ENCODE measurements at regions not wholly inside any gene's neighbourhood (a gene's known extent, or its start where the extent isn't known, plus 50 kb on each side); places are given as distances from the start of the nearest gene placed in this dataset.

DNA sequence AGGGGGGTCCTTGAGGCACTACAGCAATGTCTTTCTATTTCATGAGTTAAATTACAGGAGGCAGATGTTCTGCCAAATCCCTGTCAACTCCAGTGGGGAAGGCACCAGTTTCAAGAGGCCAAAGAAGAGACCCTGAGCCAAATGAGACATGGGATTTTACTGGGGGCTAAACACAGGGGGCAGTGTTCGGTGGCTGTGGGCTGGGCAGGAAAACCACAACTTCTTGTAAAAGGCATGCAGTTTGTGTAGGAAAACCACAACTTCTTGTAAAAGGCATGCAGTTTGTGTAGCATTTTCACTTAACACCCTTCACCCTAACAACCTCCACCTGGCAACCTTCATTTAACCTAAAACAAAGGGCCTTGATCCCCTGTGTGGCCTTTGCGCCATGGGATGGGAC is 61.0 kb downstream of the POLR2M start:
- Histone ChIP-seq H3K36me3 (replicated peaks; ENCODE audit: control insufficient read depth, insufficient read depth, low read length) (no peaks in the 10 kb centered on the region), H3K27me3 (ENCODE audit: control insufficient read depth, insufficient read depth, low read length) (no peaks in the 10 kb centered on the region), H3K4me3 (ENCODE audit: insufficient read depth, low read depth, low read length) (no peak overlapping the region)
- DNase-seq: no peak

- Histone ChIP-seq H3K27me3 (ENCODE audit: control insufficient read depth, insufficient read depth, low read length) (no peaks in the 10 kb centered on the region), H3K4me3 (ENCODE audit: insufficient read depth, low read depth, low read length) (no peak overlapping the region), H3K36me3 (replicated peaks; ENCODE audit: control insufficient read depth, insufficient read depth, low read length) (no peaks in the 10 kb centered on the region)
- DNase-seq: no peak
Measured at GRCh38 chr15:57769266-57769665, 62.8 kb downstream of the POLR2M start.

- no peaks in the 10 kb centered on the region for H3K27me3 ChIP-seq (ENCODE audit: control insufficient read depth, insufficient read depth, low read length)
- DNase-seq: no peak
- H3K4me3 ChIP-seq (ENCODE audit: insufficient read depth, low read depth, low read length): no peak overlapping the region
- H3K36me3 ChIP-seq (replicated peaks; ENCODE audit: control insufficient read depth, insufficient read depth, low read length): no peaks in the 10 kb centered on the region
Measured at GRCh38 chr15:57770495-57770894, 64.0 kb downstream of the POLR2M start.

- Histone ChIP-seq H3K36me3 (replicated peaks; ENCODE audit: control insufficient read depth, insufficient read depth, low read length) (no peaks in the 10 kb centered on the region), H3K27me3 (ENCODE audit: control insufficient read depth, insufficient read depth, low read length) (no peaks in the 10 kb centered on the region), H3K4me3 (ENCODE audit: insufficient read depth, low read depth, low read length) (no peak overlapping the region)
- peak; percentile 78 for DNase-seq
Measured at GRCh38 chr15:57772223-57772957, 65.9 kb downstream of the POLR2M start.

DNA sequence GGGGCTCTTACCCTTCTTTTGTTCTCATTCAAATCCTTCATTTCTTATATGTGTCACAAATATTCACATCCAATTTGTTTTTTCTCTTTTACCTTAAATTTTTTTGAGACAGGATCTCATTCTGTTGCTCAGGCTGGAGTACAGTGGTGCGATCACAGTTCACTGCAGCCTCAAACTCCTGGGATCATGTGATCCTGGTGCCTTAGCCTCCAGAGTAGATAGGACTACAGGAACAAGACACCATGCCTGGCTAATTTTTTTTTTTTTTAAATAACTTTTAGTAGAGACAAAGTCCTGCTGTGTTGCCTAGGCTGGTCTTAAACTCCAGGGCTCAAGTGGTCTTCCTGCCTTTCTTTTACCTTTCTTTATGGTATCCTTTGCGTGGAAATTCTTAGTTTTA is 66.5 kb downstream of the POLR2M start:
- DNase-seq: no peak
- Histone ChIP-seq H3K4me3 (ENCODE audit: insufficient read depth, low read depth, low read length) (no peak overlapping the region), H3K27me3 (ENCODE audit: control insufficient read depth, insufficient read depth, low read length) (no peaks in the 10 kb centered on the region), H3K36me3 (replicated peaks; ENCODE audit: control insufficient read depth, insufficient read depth, low read length) (no peaks in the 10 kb centered on the region)

- no peak for DNase-seq
- no peaks in the 10 kb centered on the region for H3K36me3 ChIP-seq (replicated peaks; ENCODE audit: control insufficient read depth, insufficient read depth, low read length)
Measured at GRCh38 chr15:57777003-57777402, 70.5 kb downstream of the POLR2M start.

DNA sequence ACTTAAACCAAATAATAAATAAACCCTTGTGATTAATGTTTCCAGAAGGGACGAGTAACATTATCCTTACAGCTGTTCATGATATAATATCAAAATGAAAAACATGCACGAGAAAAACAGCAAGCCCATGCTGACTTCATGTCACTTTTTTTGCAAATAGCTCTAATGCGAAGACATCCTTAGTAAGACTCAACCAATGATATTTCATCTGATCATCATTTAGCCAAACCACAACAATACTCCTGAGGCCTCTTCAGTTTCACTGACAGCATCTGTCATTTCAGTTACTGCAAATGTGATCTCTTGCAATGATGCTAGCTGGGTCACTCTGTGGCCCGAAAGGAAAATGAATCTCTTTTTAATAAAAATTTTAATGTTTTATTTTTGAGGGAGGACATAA is 74.0 kb downstream of the POLR2M start:
- no peaks in the 10 kb centered on the region for H3K27me3 ChIP-seq (ENCODE audit: control insufficient read depth, insufficient read depth, low read length)
- no peak for DNase-seq
- H3K36me3 ChIP-seq (replicated peaks; ENCODE audit: control insufficient read depth, insufficient read depth, low read length): no peaks in the 10 kb centered on the region
- no peak overlapping the region for H3K4me3 ChIP-seq (ENCODE audit: insufficient read depth, low read depth, low read length)

More at GRCh38 chr15:57777003-57777402, 70.5 kb downstream of the POLR2M start:
- Histone ChIP-seq H3K4me3 (ENCODE audit: insufficient read depth, low read depth, low read length) (no peak overlapping the region), H3K27me3 (ENCODE audit: control insufficient read depth, insufficient read depth, low read length) (no peaks in the 10 kb centered on the region)

DNA sequence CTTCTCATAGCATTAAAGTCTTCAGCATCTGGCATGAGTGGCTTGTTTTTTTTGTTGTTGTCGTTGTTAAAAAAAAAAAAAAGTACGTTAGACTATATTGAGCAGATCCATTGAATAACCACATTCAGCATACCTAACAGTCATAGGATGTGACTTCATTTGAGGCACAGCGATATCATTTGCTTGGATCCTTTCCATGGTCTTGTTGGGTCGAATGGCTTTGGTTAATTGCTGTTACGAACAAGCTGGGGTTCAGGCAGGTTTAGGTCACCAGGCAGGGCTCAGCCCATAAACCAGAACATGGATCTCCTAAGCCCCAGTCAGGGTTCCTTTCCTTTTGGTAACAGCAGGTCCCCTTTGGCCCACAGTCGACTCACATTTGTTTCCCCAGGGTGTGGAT is 76.2 kb downstream of the POLR2M start:
- Histone ChIP-seq H3K4me3 (ENCODE audit: insufficient read depth, low read depth, low read length) (no peak overlapping the region), H3K36me3 (replicated peaks; ENCODE audit: control insufficient read depth, insufficient read depth, low read length) (no peaks in the 10 kb centered on the region), H3K27me3 (ENCODE audit: control insufficient read depth, insufficient read depth, low read length) (no peaks in the 10 kb centered on the region)
- DNase-seq: no peak

GRCh38 chr15:57784081-57784511 is 77.6 kb downstream of the POLR2M start:
- DNase-seq: no peak
- H3K27me3 ChIP-seq (ENCODE audit: control insufficient read depth, insufficient read depth, low read length): no peaks in the 10 kb centered on the region
- H3K4me3 ChIP-seq (ENCODE audit: insufficient read depth, low read depth, low read length): no peak overlapping the region
- H3K36me3 ChIP-seq (replicated peaks; ENCODE audit: control insufficient read depth, insufficient read depth, low read length): no peaks in the 10 kb centered on the region

DNA sequence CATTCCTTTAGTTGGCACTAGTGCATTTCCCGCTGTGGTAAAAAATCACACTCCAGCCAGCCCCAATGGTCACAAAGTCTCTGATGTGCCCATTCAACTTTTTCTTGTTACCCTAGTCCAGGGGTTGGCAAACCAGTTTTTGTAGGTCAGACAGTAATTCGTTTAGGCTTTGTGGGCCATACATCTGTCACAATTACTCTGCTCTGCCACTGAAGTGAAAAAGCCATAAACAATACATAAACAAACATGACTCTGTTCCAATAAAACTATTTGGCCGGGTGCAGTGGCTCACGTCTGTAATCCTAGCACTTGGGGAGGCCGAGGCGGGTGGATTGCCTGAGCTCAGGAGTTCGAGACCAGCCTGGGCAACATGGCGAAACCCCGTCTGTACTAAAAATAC is 78.5 kb downstream of the POLR2M start:
- Histone ChIP-seq H3K36me3 (replicated peaks; ENCODE audit: control insufficient read depth, insufficient read depth, low read length) (no peaks in the 10 kb centered on the region), H3K4me3 (ENCODE audit: insufficient read depth, low read depth, low read length) (no peak overlapping the region), H3K27me3 (ENCODE audit: control insufficient read depth, insufficient read depth, low read length) (no peaks in the 10 kb centered on the region)
- no peak for DNase-seq

DNA sequence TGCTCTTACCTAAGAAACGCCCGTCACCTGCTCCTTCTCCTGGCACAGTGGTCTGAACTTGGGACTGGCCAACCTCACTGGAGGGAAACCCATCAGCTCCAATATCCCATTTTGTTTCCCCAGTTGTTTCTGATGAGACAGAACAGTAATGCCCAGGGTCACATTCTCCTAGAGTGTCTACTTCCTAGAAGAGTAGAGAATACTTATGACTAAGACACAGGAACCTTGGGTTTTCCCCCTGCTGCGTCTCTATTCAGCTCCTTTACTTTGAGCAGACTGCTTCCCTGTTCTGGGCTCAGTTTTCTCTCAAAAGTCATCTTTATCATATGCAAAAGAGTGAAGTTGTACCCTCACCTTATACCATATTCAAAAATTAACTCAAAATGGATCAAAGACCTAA is 79.4 kb downstream of the POLR2M start:
- DNase-seq: no peak
- Histone ChIP-seq H3K4me3 (ENCODE audit: insufficient read depth, low read depth, low read length) (no peak overlapping the region), H3K27me3 (ENCODE audit: control insufficient read depth, insufficient read depth, low read length) (no peaks in the 10 kb centered on the region), H3K36me3 (replicated peaks; ENCODE audit: control insufficient read depth, insufficient read depth, low read length) (no peaks in the 10 kb centered on the region)

DNA sequence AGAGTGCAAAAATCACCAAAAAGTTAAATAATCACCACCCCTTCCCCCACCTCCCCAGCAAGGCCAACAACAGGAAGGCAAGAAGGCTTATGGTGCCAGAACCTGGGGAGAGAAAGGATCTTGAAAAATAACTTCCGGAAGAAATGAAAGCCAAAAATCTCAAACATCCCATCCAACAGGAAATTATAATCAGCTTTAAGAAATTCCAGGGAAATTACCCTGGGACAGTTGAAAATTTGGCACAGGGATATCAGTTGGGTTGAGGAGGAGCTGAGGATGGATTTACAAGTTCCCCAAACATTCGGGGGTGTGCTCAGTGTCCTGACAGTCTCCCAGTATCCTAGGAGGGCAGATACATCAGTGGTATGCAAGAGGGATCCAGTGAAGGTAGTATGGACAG is 82.7 kb downstream of the POLR2M start:
- Histone ChIP-seq H3K36me3 (replicated peaks; ENCODE audit: control insufficient read depth, insufficient read depth, low read length) (no peaks in the 10 kb centered on the region), H3K27me3 (ENCODE audit: control insufficient read depth, insufficient read depth, low read length) (no peaks in the 10 kb centered on the region), H3K4me3 (ENCODE audit: insufficient read depth, low read depth, low read length) (no peak overlapping the region)
- no peak for DNase-seq

DNA sequence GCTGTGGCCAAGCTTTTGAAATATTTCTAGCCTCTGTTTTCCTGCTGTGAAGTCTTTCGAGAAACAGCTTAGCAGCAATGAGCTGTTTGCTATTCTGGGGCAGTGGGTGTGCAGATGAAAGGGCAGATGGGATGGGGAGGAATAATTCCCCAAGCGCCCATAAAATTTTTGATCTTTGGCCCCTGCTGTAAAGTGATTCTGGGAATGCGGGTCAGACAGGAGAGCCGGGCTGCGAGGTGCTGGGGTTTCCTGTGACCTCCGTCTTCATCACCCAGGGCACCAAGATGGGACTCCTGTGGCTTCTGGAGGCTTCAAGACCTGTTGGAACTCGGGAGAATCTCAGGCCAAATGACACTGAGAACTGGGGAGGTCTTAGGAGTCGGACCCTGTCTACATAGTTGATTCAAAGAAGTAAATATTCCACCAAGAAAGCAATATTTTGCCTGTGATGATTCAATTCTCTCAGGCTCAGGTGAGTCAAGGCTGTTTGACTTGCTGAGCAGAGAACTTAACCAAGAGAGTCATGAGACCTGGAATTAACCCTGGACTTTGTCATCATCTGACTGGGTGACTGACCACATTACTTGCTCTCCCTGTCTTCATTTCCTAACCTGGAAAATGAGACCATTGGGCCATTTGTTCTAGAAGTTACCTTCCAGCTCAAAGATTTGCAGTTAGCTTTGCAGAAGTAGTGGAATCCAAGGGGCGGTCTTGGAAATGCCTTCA is 86.4 kb downstream of the POLR2M start:
- Histone ChIP-seq H3K36me3 (replicated peaks; ENCODE audit: control insufficient read depth, insufficient read depth, low read length) (no peaks in the 10 kb centered on the region), H3K4me3 (ENCODE audit: insufficient read depth, low read depth, low read length) (no peak overlapping the region)
- no peak for DNase-seq

DNA sequence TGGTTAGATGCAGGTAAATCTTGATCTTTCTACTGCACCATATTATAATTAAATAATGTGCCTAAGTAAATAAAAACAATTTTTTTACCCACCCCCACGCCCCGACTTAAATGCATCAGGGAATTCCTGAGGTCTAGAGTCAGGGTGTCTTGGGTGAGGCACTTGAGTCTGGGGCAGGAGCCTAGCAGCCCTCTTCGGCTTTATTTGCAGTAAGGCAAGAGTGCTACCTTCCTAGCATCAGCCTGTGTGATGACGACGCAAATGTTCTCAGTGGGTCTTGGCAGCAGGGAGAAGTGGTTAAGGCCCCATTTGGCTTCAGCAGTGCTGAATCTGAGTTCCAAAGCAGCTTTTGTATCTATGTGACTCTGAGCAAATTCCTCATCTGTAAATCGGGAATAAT is 88.7 kb downstream of the POLR2M start:
- H3K4me3 ChIP-seq (ENCODE audit: insufficient read depth, low read depth, low read length): no peak overlapping the region
- no peaks in the 10 kb centered on the region for H3K36me3 ChIP-seq (replicated peaks; ENCODE audit: control insufficient read depth, insufficient read depth, low read length)
- no peaks in the 10 kb centered on the region for H3K27me3 ChIP-seq (ENCODE audit: control insufficient read depth, insufficient read depth, low read length)
- DNase-seq: no peak

More for the DNA sequence above, 86.4 kb downstream of the POLR2M start:
- no peaks in the 10 kb centered on the region for H3K27me3 ChIP-seq (ENCODE audit: control insufficient read depth, insufficient read depth, low read length)

GRCh38 chr15:57796146-57796545 is 89.6 kb downstream of the POLR2M start:
- DNase-seq: no peak
- Histone ChIP-seq H3K27me3 (ENCODE audit: control insufficient read depth, insufficient read depth, low read length) (no peaks in the 10 kb centered on the region), H3K36me3 (replicated peaks; ENCODE audit: control insufficient read depth, insufficient read depth, low read length) (no peaks in the 10 kb centered on the region), H3K4me3 (ENCODE audit: insufficient read depth, low read depth, low read length) (no peak overlapping the region)

All from H7 (cell line).